GM12801 (cell line): ENCODE measurements at regions not wholly inside any gene's neighbourhood (a gene's known extent, or its start where the extent isn't known, plus 50 kb on each side); places are given as distances from the start of the nearest gene placed in this dataset.

ENCODE experiments used
- TF ChIP-seq, protein P1 (sequence below): IDR thresholded peaks from one replicate; pipeline ENCODE4 v1.5.1; 2011; ENCODE audit warnings: control low read depth; ENCODE audit not compliant: insufficient read length; ENCODE audit errors: extremely low read depth

DNA sequence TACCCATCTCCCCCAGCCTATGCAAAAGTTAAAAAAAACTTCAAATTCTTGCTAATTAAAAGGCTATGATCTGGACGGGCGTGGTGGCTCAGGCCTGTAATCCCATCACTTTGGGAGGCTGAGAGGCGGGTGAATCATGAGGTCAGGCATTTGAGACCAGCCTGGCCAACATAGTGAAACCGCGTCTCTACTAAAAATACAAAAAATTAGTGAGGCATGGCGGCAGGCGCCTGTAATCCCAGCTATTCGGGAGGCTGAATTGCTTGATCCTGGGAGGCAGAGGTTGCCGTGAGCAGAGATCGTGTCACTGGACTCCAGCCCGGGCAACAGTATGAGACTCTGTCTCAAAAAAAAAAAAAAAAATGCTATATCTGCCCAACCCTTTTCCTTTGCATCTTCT, 925.4 kb downstream of the GALC start:
- TF ChIP-seq, protein P1, sequence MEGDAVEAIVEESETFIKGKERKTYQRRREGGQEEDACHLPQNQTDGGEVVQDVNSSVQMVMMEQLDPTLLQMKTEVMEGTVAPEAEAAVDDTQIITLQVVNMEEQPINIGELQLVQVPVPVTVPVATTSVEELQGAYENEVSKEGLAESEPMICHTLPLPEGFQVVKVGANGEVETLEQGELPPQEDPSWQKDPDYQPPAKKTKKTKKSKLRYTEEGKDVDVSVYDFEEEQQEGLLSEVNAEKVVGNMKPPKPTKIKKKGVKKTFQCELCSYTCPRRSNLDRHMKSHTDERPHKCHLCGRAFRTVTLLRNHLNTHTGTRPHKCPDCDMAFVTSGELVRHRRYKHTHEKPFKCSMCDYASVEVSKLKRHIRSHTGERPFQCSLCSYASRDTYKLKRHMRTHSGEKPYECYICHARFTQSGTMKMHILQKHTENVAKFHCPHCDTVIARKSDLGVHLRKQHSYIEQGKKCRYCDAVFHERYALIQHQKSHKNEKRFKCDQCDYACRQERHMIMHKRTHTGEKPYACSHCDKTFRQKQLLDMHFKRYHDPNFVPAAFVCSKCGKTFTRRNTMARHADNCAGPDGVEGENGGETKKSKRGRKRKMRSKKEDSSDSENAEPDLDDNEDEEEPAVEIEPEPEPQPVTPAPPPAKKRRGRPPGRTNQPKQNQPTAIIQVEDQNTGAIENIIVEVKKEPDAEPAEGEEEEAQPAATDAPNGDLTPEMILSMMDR: no peak

DNA sequence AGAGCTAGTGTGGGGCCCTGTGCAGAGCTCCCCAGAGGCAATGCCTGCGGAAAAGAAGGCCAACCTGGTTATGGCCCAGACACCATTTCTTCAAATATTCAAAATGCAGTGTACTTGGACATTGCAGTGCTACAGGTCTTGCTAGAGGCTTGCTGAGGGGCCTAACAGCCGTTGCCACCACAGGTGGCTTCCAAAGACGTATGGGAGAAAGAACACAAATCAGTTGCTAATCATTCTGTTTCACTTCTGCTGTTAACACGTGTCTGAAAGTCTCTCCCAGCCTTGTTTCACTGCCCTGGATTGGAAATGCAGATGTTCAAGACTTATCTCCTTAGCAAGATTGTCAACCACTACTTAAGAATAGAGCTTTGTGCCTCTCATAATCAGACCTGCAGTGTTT, 925.9 kb downstream of the GALC start:
- TF ChIP-seq, protein P1: no peak

DNA sequence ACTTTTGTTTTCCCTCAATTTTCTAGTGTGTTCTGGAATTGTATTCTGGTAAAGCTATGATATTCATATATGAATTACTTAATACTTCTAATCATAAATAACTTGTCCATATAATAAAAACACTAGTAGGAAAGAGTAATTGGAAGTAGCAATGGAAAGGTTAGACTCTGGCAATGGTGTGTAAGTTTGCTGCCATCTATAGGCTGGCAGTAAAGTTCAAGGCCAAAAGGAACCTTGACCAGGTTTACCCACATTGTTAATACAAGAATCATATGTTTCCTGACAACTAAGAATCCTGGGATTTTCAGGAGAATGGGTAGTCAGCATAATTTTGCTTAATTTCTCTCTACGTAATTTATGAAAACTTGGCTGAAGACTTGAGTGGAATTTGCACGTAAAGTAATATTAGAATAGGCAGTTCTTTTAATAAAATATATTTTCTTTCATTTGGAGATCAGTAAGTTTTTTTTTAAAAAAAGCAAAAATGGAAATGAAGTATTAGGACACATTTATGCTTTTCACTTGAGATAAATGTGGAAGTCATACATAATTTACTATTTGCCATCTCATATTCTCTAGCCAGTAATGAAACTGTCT, 926.7 kb downstream of the GALC start:
- TF ChIP-seq, protein P1: no peak

DNA sequence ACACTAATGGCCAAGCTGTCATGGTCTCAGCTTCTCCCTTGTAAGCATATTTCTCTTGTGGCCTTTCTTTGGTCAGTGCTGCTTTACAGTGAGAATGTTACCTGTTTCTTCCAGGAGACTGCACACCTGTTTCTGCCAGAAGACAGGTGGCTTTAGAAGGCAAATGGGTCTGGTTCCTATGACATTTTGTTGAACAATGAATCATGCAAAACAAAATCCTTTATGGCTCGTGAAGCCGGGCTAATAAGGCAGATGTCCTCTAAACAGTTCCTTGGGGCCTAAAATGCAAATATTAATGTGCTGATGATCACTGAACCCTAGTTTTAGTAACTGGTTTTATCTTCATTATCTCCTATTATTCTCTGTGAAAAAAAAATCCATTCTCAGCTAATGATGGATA, 927.6 kb downstream of the GALC start:
- TF ChIP-seq, protein P1: no peak

DNA sequence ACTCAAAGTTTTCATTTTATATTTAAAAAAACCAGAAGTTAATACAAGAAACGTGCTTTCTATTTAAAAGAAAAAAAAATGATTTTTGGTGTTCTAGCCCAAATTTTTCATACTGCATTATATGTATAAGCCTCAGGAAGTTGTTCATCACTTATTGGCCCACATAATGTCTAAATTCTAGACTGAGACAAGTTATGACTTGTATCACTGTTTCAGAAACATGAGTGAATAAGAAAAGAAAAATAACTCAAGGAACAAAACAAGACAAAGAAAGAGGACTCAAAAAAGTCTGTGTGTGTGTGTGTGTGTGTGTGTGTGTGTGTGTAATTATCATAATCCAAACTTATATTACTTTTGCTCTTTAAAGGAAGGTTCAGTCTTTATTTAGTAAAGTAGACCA, 929.8 kb downstream of the GALC start:
- TF ChIP-seq, protein P1: no peak

DNA sequence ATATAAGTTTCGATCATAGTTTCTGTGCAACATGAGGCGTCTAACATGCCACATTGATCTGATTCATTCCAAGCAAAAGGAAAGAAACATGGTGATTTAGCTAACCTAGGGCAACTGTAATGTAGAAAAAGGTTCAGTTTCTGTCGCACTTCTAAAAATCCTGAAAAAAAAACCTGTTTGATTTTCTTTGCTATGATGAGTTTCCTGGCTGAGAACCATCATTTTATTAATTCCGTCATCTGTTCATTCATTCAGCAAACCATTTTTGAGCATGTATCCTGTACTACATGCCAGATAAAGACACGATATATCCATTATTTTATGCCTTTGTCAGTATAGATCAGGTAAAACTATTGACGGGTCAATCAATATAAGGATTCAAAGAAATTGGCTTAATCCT, 932.6 kb downstream of the GALC start:
- TF ChIP-seq, protein P1: no peak

DNA sequence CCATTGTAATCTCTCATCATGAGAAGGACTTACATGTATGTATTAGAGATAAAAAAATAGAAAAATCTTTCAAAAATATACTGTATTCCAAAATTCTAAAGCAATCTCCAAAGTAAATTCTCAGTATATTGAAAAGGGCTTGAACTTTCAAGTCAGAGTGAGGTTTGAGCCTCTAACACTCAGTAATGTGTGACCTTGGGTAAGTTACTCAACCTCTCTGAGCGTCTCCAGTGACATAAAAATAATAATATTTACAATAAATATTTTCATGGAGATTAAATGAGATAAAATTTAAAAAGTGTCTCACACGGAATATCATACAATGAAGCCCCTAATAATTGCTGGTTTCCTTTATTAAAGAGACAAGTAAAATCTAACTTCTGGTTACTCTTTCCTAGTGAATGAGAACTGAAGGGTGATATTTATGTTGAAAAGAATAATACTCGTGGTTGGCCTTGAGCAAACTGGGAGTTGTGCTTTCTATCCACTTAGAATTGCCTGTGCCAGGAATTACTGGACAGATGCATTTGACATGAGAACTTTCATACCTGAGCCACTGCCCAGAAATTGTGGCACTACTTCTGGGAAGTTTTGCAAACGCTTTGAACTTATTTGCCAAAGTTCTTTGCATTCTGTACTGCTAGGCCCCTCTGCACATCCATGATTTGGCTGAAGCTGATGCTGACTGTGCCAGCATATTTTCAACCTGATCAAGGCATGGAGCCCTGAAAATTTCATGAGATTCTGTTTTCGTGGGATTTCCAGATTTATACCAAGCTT, 933.7 kb downstream of the GALC start:
- TF ChIP-seq, protein P1: no peak
